ENCODE measurements at regions not wholly inside any gene's neighbourhood (a gene's known extent, or its start where the extent isn't known, plus 50 kb on each side); places are given as distances from the start of the nearest gene placed in this dataset.

DNA sequence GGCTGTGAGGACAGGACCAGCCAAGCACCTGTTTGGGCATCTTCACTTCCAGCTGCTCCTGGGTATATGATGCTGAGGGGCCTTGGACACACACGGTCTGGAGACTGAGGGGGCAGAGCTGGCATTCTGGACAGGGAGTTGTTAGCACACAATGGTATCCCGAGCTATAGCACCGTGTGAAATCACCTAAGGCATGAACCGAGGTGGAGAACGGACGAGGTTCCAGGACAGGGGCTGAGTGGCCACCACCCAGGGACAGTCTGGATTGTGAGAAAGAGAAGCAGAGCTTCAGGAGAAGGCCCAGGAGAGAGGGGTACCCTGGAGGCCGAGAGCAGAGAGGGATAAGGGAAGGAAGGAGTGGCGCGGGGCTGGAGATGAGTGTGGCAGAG lies 571.8 kb downstream of the TCERG1L start:
- H2AK9ac ChIP-seq (replicated peaks; ENCODE audit: low read depth, low read length, poor library complexity): no peak overlapping the region
- H3K4ac ChIP-seq (ENCODE audit: low read depth, low read length): no peak overlapping the region
- intact Hi-C loops (cut with micrococcal nuclease): no loop called here
- no peak overlapping the region for H2AK5ac ChIP-seq (ENCODE audit: low read depth, low read length)
- in situ Hi-C loops (cut with MboI; ENCODE audit: low sequenced_read_pairs): no loop called here
- H3K14ac ChIP-seq (replicated peaks; ENCODE audit: low read depth, low read length): no peak overlapping the region
- no peak overlapping the region for H3K9ac ChIP-seq (ENCODE audit: low read depth, low read length)
- no peaks in the 10 kb centered on the region for H3K4me1 ChIP-seq (ENCODE audit: control insufficient read depth, insufficient read depth, low read length)
- H2BK5ac ChIP-seq (ENCODE audit: low read depth, low read length, poor library complexity, severe bottlenecking): no peak overlapping the region
- no peak overlapping the region for H3K27ac ChIP-seq (ENCODE audit: insufficient read depth, low read length)
- no peak for DNase-seq
- no peak overlapping the region for H4K8ac ChIP-seq (ENCODE audit: low read depth in 2 of 2, low read length in 2 of 2)
- no peak overlapping the region for H3K56ac ChIP-seq (ENCODE audit: extremely low read depth, insufficient read depth, low read length)
- H4K91ac ChIP-seq (ENCODE audit: insufficient read depth, low read depth, low read length): no peak overlapping the region
- H4K5ac ChIP-seq (ENCODE audit: low read depth, low read length): no peak overlapping the region
- POLR2A ChIA-PET (ENCODE audit: unreplicated experiment): no interaction called here
- H4K20me1 ChIP-seq (ENCODE audit: insufficient read depth, low read length): no peaks in the 10 kb centered on the region
- H3K23ac ChIP-seq (ENCODE audit: low read depth, low read length): no peak overlapping the region
- peaks cover 52% of the 10 kb centered on the region for H3K9me3 ChIP-seq (ENCODE audit: control insufficient read depth, insufficient read depth, low read length)
- no peaks in the 10 kb centered on the region for H3K27me3 ChIP-seq (ENCODE audit: control insufficient read depth, insufficient read depth, low read length)
- no peak for ATAC-seq (ENCODE audit: low read depth)
- H2AFZ ChIP-seq (replicated peaks; ENCODE audit: low read length, poor library complexity): no peak overlapping the region
- no peak overlapping the region for H3K4me3 ChIP-seq (ENCODE audit: insufficient read depth, low read depth, low read length)
- no peak overlapping the region for H2BK15ac ChIP-seq (ENCODE audit: low read depth, low read length)
- CTCF ChIA-PET: no interaction called here
- dilution Hi-C loops (cut with HindIII; ENCODE audit: low sequenced_read_pairs, unreplicated experiment): no loop called here
- no peaks in the 10 kb centered on the region for H3K9me1 ChIP-seq (ENCODE audit: insufficient read depth, low read length)
- no peak overlapping the region for H2BK120ac ChIP-seq (ENCODE audit: low read depth, low read length)
- BruUV-seq (replicated peaks): no TSS peak
- TF ChIP-seq, protein P1, sequence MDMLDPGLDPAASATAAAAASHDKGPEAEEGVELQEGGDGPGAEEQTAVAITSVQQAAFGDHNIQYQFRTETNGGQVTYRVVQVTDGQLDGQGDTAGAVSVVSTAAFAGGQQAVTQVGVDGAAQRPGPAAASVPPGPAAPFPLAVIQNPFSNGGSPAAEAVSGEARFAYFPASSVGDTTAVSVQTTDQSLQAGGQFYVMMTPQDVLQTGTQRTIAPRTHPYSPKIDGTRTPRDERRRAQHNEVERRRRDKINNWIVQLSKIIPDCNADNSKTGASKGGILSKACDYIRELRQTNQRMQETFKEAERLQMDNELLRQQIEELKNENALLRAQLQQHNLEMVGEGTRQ (IDR thresholded peaks at IDR 0.05; ENCODE audit: low read depth, low read length): no peak
- no peak for TF ChIP-seq MAZ (IDR thresholded peaks at IDR 0.05; ENCODE audit: borderline replicate concordance, low read depth, low read length)
- no peaks in the 10 kb centered on the region for H3K79me1 ChIP-seq (ENCODE audit: low read depth in 1 of 2, low read length in 2 of 2)
- WGBS, 2 experiments (ENCODE audit: extremely low coverage in 2 of 2, insufficient read length in 1 of 2): 44% methylated on average over 6 of the region's 9 CpGs; no CpG with 5 or more reads in 1 of the 2 experiments
- H2BK20ac ChIP-seq (ENCODE audit: low read depth, low read length): no peak overlapping the region
- no peaks in the 10 kb centered on the region for H3K36me3 ChIP-seq (ENCODE audit: control insufficient read depth, insufficient read depth, low read length)
- H3K4me2 ChIP-seq (ENCODE audit: low read depth, low read length): no peak overlapping the region
- H3K18ac ChIP-seq (ENCODE audit: low read depth, low read length): no peak overlapping the region
